Stomach (tissue), 8 donors: ENCODE measurements at regions not wholly inside any gene's neighbourhood (a gene's known extent, or its start where the extent isn't known, plus 50 kb on each side); places are given as distances from the start of the nearest gene placed in this dataset.
A peak's percentile ranks its signal among the peaks of the same experiment; 100 is the strongest.
"Not testable (repeated sequence)": the region's sequence is repeated elsewhere in the genome, so short reads cannot be mapped to it uniquely, and the experiment has no call there.

Experiments used
- DNase-seq, 2 donors: peaks; one replicate each; pipeline versions ENCODE4 v3.0.0 to v3.0.0-alpha.2; 2013 to 2019
- H3K27ac ChIP-seq, 5 donors: fragments of 200-600 bp in 4 of 5; sonication (generic) in 4 of 5; one replicate each; pipeline ENCODE4 v1.5.1; 2013 to 2019; ENCODE audit warnings: mild to moderate bottlenecking in 1 of 5, moderate library complexity in 1 of 5
- H3K27me3 ChIP-seq, 3 donors: fragments of 200-600 bp; sonication (generic); one replicate each; pipeline ENCODE4 v1.5.1; 2017 to 2019; ENCODE audit warnings: mixed run types in 1 of 3
- H3K36me3 ChIP-seq, 4 donors: fragments of 200-600 bp; sonication (generic); 1 replicate in 3 of 4; 2 replicates in 1 of 4; pipeline ENCODE4 v1.5.1; 2016 to 2019
- H3K4me1 ChIP-seq, 4 donors: fragments of 200-600 bp; sonication (generic); one replicate each; pipeline ENCODE4 v1.5.1; 2016 to 2019
- H3K4me3 ChIP-seq, 4 donors: fragments of 200-600 bp; sonication (generic) in 3 of 4; one replicate each; pipeline ENCODE4 v1.5.1; 2016 to 2019; ENCODE audit warnings: mild to moderate bottlenecking in 1 of 4
- H3K9me3 ChIP-seq, 4 donors: fragments of 200-600 bp; sonication (generic); one replicate each; pipeline ENCODE4 v1.5.1; 2016 to 2019
- EP300 ChIP-seq: sonication (generic); formaldehyde crosslinking; IDR thresholded peaks from one replicate; pipeline ENCODE4 v1.6.1; 2017; ENCODE audit warnings: antibody characterized with exemption
- POLR2A ChIP-seq, 4 donors: fragments of 450-650 bp; IDR thresholded peaks; one replicate each; pipeline ENCODE4 v1.6.1; 2016; ENCODE audit warnings: antibody characterized with exemption in 4 of 4, control low read depth in 2 of 4, mild to moderate bottlenecking in 1 of 4, moderate library complexity in 1 of 4
- POLR2AphosphoS5 ChIP-seq, 3 donors: sonication (generic); formaldehyde crosslinking; IDR thresholded peaks; one replicate each; pipeline ENCODE4 v1.6.1; 2016; ENCODE audit warnings: antibody characterized with exemption in 3 of 3
- WGBS, 5 donors: extraction: QIAGEN DNeasy Blood & Tissue Kit in 3 of 5; methylation state at CpG; one replicate each; pipeline versions ENCODE4 v1.1.5 to v1.1.7; 2013 to 2018; 5-methylcytosine and 5-hydroxymethylcytosine counted together
- intact Hi-C: fragments of 100-400 bp; cut with DNase I; formaldehyde crosslinking; loops from one replicate; pipeline ENCODE4 v1.15.1; 2023; ENCODE audit warnings: low total_unique reads
- TF ChIP-seq, protein P1 (sequence below), 7 experiments: fragments of 450-650 bp in 4 of 7; fragments of 200-600 bp in 3 of 7; sonication (generic) in 3 of 7; IDR thresholded peaks; one replicate each; pipeline ENCODE4 v1.5.1; 2016 to 2019; ENCODE audit warnings: antibody characterized with exemption in 7 of 7, control low read depth in 2 of 7, mild to moderate bottlenecking in 1 of 7
- donor health status: healthy with polysubstance abuse.
- donor health status: Bipolar disorder and iron deficiency.
- donor health status: healthy.

DNA sequence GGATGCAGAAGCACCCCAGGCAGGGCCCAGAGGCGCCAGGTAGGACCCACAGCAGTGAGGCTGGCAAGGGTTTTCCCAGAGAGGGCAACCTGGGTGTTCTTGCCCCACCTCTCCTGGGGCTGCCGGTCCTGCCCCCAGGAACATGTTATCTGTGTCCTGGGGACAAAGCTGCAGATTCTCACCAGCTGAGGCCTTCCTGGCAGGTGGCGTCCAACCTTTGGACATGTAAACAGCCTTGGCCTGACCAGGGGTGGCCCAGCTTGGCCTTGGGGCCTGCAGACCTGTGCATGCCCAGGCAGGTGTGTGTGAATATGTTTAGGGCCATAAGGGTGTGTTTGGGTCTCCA, 101.8 kb upstream of the LARP1 start:
- intact Hi-C loops: loop anchor here (5.0 kb wide), 1 partner anchor 159 kb away; no protein-coding TSS in a partner anchor
- Histone ChIP-seq H3K36me3 (no peaks in the 10 kb centered on the region), H3K9me3 (no peaks in the 10 kb centered on the region), H3K4me3 (no peak overlapping the region), H3K27ac (peak overlapping the region in 1 of 5 donors; percentile 62), H3K27me3 (no peaks in the 10 kb centered on the region), H3K4me1 (peaks cover 15 to 37% (median 27%) of the 10 kb centered on the region in 4 donors)
- TF ChIP-seq EP300 (no peak), POLR2A (IDR thresholded peaks at IDR 0.05) (no peak), POLR2AphosphoS5 (IDR thresholded peaks at IDR 0.05) (no peak)
- TF ChIP-seq, protein P1, sequence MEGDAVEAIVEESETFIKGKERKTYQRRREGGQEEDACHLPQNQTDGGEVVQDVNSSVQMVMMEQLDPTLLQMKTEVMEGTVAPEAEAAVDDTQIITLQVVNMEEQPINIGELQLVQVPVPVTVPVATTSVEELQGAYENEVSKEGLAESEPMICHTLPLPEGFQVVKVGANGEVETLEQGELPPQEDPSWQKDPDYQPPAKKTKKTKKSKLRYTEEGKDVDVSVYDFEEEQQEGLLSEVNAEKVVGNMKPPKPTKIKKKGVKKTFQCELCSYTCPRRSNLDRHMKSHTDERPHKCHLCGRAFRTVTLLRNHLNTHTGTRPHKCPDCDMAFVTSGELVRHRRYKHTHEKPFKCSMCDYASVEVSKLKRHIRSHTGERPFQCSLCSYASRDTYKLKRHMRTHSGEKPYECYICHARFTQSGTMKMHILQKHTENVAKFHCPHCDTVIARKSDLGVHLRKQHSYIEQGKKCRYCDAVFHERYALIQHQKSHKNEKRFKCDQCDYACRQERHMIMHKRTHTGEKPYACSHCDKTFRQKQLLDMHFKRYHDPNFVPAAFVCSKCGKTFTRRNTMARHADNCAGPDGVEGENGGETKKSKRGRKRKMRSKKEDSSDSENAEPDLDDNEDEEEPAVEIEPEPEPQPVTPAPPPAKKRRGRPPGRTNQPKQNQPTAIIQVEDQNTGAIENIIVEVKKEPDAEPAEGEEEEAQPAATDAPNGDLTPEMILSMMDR (IDR thresholded peaks at IDR 0.05): no peak
- WGBS, 5 donors: 49 to 89% (median 62%) methylated on average over 1 to 3 of the region's 3 CpGs
- peak; percentile 25 to 45 for DNase-seq

DNA sequence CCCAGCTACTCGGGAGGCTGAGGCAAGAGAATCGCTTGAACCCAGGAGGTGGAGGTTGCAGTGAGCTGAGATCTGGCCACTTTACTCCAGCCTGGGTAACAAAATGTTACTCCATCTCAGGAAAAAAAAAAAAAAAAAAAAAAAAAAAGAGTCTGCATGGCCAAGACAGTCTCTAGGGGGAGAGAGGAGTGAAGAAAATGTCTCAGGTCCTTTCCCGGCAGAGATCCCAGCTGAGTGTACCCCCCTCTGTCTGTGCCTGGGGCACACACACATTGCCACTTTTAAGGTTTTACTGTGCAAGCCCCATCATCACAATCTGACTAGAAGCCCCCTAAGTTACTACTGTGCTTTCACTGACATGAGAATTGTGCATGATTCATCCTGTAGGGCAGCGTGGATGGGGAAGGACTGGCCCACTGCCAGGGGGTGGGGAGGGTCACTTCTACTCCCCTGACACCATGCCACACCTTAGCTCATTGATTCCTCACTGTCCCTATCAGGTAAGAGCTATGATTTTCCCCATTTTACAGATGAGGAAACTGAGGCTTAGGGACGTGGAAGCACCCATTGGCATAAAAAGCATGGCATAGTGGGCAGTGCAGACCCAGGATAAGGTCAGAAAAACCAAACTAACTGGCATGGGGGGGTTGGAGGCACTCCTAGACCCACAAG, 102.3 kb upstream of the LARP1 start:
- intact Hi-C loops: loop anchor here (5.0 kb wide), 1 partner anchor 159 kb away; no protein-coding TSS in a partner anchor
- H3K9me3 ChIP-seq: no peaks in the 10 kb centered on the region
- H3K4me1 ChIP-seq: peaks cover 20 to 42% (median 30%) of the 10 kb centered on the region in 4 donors
- DNase-seq: peak in 1 of 2 donors; percentile 25
- H3K4me3 ChIP-seq: no peak overlapping the region
- H3K27ac ChIP-seq: peak overlapping the region in 1 of 5 donors; percentile 62
- WGBS, 5 donors: 66 to 82% (median 75%) methylated on average over 5 of the region's 5 CpGs
- TF ChIP-seq POLR2A (IDR thresholded peaks at IDR 0.05) (no peak), EP300 (no peak), POLR2AphosphoS5 (IDR thresholded peaks at IDR 0.05) (no peak)
- TF ChIP-seq, protein P1 (IDR thresholded peaks at IDR 0.05): no peak
- peaks cover 0 to under 1% (median 0%) of the 10 kb centered on the region in 3 donors for H3K27me3 ChIP-seq
- no peaks in the 10 kb centered on the region for H3K36me3 ChIP-seq

DNA sequence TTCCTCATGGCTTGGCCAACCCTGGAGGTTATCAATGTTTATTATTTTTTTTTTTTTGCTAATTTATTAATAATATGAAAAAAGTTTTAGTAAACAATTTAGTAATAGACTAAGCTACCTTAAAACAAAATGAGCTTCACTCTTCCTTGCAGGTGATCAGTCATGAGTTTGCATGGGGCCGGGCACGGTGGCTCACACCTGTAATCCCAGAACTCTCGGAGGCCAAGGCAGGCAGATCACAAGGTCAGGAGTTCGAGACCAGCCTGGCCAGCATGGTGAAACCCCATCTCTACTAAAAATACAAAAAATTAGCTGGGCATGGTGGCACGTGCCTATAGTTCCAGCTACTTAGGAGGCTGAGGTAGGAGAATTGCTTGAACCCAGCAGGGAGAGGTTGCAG, 103.4 kb upstream of the LARP1 start:
- peaks cover 30 to 53% (median 40%) of the 10 kb centered on the region in 4 donors for H3K4me1 ChIP-seq
- H3K27ac ChIP-seq, DNase-seq, H3K4me3 ChIP-seq, H3K9me3 ChIP-seq, H3K36me3 ChIP-seq: not testable (repeated sequence)
- 75 to 94% (median 93%) methylated on average over 5 of the region's 5 CpGs for WGBS, 5 donors
- intact Hi-C loops: loop anchor here (5.0 kb wide), 1 partner anchor 161 kb away; no protein-coding TSS in a partner anchor
- peaks cover 0 to 11% (median 0%) of the 10 kb centered on the region in 3 donors for H3K27me3 ChIP-seq

DNA sequence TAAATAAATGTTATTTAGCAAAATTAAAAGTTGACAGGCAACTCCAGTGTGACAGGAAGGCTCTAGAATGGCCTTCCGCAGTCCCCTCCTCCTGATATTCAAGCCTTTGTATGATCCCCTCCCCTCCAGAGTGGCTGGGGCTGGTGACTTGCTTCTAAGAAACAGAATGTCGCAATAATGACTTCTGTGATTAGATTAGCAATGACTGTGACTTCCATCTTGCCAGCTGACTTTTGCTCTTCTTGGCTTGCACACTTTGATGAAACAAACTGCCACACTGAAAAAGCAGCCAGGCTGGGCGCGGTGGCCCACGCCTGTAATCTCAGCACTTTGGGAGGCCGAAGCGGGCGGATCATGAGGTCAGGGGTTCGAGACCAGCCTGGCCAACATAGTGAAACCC, 106.5 kb upstream of the LARP1 start:
- 34 to 73% (median 54%) methylated on average over 9 of the region's 9 CpGs for WGBS, 5 donors
- peak overlapping the region in 4 of 5 donors; percentile 66 to 74 (median 72) for H3K27ac ChIP-seq

More for the DNA sequence above, 106.5 kb upstream of the LARP1 start:
- Histone ChIP-seq H3K4me1 (peaks cover 24 to 40% (median 29%) of the 10 kb centered on the region in 4 donors), H3K4me3 (no peak overlapping the region), H3K27me3 (peaks cover 0 to 13% (median 0%) of the 10 kb centered on the region in 3 donors), H3K36me3 (no peaks in the 10 kb centered on the region), H3K9me3 (peaks cover 0 to 1% (median 0%) of the 10 kb centered on the region in 4 donors)
- intact Hi-C loops: no loop called here
- DNase-seq: peak; percentile 63 to 67
- TF ChIP-seq POLR2AphosphoS5 (IDR thresholded peaks at IDR 0.05): peak in 2 of 3 donors; percentile 42 to 80
- TF ChIP-seq, protein P1 (IDR thresholded peaks at IDR 0.05): no peak
